ENCODE measurements at regions not wholly inside any gene's neighbourhood (a gene's known extent, or its start where the extent isn't known, plus 50 kb on each side); places are given as distances from the start of the nearest gene placed in this dataset.

DNA sequence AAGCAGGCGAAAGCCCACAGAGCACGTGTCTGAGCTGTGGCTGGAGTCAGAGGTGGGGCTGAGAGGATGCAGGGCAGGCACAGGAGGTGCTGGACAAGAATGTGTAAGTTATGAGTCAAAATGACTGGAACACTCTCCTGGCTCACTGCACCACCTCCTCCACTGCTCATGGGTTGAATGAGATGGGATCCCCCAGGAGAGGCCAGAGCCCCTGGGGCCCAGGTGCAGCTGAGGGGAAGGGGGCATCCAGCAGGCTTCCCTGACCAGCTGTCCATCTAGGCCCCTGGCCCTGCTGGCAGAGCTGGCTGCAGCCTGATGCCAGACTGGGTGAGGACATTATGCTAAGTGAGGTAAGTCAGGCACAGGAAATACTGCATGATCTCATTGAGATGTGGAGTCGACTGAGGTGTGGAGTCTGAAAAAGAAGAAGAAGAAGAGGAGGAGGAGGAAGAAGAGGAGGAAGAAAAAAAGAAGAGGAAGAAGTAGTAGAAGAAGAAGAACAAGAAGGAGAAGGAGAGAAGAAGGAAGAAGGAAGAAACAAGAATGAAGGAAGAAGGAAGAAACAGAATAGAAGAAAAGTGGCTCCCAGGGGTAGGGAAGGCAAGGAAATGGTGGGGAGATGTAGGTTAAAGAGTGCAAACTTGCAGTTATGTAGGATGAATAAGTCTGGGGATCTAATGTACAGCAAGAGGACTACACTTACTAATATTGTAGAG lies 747.4 kb downstream of the UQCRFS1 start:
- no peak overlapping the region for H3K4me3 Mint-ChIP-seq
- no peaks in the 10 kb centered on the region for H3K27me3 Mint-ChIP-seq (ENCODE audit: low read depth)
- H3K9me3 Mint-ChIP-seq: no peaks in the 10 kb centered on the region
- H3K36me3 Mint-ChIP-seq: no peaks in the 10 kb centered on the region
- ChIA-PET POLR2A (no interaction called here), CTCF (no interaction called here)
- ATAC-seq: no peak
- H3K4me1 Mint-ChIP-seq: peaks cover 31% of the 10 kb centered on the region
- H3K27ac Mint-ChIP-seq: no peak overlapping the region
- no peak for DNase-seq (ENCODE audit: low spot score)
- no peak for TF ChIP-seq GABPB1 (CRISPR knock-in tag; IDR thresholded peaks at IDR 0.05)
- TF ChIP-seq, protein P1, sequence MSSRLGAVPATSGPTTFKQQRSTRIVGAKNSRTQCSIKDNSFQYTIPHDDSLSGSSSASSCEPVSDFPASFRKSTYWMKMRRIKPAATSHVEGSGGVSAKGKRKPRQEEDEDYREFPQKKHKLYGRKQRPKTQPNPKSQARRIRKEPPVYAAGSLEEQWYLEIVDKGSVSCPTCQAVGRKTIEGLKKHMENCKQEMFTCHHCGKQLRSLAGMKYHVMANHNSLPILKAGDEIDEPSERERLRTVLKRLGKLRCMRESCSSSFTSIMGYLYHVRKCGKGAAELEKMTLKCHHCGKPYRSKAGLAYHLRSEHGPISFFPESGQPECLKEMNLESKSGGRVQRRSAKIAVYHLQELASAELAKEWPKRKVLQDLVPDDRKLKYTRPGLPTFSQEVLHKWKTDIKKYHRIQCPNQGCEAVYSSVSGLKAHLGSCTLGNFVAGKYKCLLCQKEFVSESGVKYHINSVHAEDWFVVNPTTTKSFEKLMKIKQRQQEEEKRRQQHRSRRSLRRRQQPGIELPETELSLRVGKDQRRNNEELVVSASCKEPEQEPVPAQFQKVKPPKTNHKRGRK (CRISPR knock-in tag; IDR thresholded peaks at IDR 0.05; ENCODE audit: borderline replicate concordance): peak; percentile 82

DNA sequence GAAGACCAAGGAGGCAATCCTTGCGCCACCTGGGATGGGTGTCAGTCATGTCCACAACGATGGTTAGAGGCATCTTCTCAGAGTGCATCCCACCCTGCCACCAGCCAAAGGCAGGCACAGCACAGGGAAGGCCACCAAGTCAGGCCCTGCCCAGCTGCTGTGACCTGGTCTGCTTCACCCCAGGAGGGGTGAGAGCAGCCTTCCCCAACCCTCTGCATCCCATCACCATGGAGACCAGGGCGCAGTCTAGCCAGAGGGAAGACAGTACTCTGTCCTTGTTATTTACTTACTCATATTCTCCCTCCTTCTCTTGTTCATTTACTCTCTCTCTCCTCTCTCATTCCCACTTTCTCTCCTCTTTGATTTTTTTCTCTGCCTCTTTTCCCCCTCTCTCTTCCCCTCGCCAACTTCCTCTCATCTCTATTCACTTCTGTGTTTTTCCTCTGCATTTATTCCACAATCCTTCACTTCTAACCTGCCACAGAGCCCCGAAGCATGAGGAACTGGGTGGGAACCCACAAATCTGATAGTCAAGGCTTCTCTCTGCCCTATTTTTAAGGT lies 749.4 kb downstream of the UQCRFS1 start:
- ChIA-PET CTCF (interaction anchor here (1.2 to 2.5 kb wide), 2 partner anchors 170 to 264 kb away, joined by 3 to 17 read pairs; no protein-coding TSS in a partner anchor), POLR2A (no interaction called here)
- no peaks in the 10 kb centered on the region for H3K27me3 Mint-ChIP-seq (ENCODE audit: low read depth)
- no peak for ATAC-seq
- no peak overlapping the region for H3K4me3 Mint-ChIP-seq
- TF ChIP-seq JAZF1 (CRISPR knock-in tag; IDR thresholded peaks at IDR 0.05) (no peak), ELF4 (CRISPR knock-in tag; IDR thresholded peaks at IDR 0.05; ENCODE audit: low read depth) (no peak), PRRX2 (CRISPR knock-in tag; IDR thresholded peaks at IDR 0.05) (no peak), ZNF138 (CRISPR knock-in tag; conservative IDR thresholded peaks at IDR 0.05) (no peak), GTF2I (CRISPR knock-in tag; conservative IDR thresholded peaks at IDR 0.05) (no peak), ZNF317 (CRISPR knock-in tag; IDR thresholded peaks at IDR 0.05; ENCODE audit: borderline replicate concordance, low read depth) (no peak), IRF2 (CRISPR knock-in tag; IDR thresholded peaks at IDR 0.05; ENCODE audit: borderline replicate concordance, low read depth) (no peak), GRHL2 (CRISPR knock-in tag; IDR thresholded peaks at IDR 0.05; ENCODE audit: insufficient replicate concordance, severe bottlenecking) (no peak), OVOL2 (CRISPR knock-in tag; IDR thresholded peaks at IDR 0.05; ENCODE audit: borderline replicate concordance) (no peak), HMGA2 (CRISPR knock-in tag; IDR thresholded peaks at IDR 0.05) (no peak), GABPB1 (CRISPR knock-in tag; IDR thresholded peaks at IDR 0.05) (no peak)
- TF ChIP-seq, protein P2, sequence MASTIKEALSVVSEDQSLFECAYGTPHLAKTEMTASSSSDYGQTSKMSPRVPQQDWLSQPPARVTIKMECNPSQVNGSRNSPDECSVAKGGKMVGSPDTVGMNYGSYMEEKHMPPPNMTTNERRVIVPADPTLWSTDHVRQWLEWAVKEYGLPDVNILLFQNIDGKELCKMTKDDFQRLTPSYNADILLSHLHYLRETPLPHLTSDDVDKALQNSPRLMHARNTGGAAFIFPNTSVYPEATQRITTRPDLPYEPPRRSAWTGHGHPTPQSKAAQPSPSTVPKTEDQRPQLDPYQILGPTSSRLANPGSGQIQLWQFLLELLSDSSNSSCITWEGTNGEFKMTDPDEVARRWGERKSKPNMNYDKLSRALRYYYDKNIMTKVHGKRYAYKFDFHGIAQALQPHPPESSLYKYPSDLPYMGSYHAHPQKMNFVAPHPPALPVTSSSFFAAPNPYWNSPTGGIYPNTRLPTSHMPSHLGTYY (CRISPR knock-in tag; IDR thresholded peaks at IDR 0.05): no peak
- TF ChIP-seq, protein P3, sequence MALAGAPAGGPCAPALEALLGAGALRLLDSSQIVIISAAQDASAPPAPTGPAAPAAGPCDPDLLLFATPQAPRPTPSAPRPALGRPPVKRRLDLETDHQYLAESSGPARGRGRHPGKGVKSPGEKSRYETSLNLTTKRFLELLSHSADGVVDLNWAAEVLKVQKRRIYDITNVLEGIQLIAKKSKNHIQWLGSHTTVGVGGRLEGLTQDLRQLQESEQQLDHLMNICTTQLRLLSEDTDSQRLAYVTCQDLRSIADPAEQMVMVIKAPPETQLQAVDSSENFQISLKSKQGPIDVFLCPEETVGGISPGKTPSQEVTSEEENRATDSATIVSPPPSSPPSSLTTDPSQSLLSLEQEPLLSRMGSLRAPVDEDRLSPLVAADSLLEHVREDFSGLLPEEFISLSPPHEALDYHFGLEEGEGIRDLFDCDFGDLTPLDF (CRISPR knock-in tag; IDR thresholded peaks at IDR 0.05): no peak
- TF ChIP-seq, protein P4, sequence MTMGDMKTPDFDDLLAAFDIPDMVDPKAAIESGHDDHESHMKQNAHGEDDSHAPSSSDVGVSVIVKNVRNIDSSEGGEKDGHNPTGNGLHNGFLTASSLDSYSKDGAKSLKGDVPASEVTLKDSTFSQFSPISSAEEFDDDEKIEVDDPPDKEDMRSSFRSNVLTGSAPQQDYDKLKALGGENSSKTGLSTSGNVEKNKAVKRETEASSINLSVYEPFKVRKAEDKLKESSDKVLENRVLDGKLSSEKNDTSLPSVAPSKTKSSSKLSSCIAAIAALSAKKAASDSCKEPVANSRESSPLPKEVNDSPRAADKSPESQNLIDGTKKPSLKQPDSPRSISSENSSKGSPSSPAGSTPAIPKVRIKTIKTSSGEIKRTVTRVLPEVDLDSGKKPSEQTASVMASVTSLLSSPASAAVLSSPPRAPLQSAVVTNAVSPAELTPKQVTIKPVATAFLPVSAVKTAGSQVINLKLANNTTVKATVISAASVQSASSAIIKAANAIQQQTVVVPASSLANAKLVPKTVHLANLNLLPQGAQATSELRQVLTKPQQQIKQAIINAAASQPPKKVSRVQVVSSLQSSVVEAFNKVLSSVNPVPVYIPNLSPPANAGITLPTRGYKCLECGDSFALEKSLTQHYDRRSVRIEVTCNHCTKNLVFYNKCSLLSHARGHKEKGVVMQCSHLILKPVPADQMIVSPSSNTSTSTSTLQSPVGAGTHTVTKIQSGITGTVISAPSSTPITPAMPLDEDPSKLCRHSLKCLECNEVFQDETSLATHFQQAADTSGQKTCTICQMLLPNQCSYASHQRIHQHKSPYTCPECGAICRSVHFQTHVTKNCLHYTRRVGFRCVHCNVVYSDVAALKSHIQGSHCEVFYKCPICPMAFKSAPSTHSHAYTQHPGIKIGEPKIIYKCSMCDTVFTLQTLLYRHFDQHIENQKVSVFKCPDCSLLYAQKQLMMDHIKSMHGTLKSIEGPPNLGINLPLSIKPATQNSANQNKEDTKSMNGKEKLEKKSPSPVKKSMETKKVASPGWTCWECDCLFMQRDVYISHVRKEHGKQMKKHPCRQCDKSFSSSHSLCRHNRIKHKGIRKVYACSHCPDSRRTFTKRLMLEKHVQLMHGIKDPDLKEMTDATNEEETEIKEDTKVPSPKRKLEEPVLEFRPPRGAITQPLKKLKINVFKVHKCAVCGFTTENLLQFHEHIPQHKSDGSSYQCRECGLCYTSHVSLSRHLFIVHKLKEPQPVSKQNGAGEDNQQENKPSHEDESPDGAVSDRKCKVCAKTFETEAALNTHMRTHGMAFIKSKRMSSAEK (CRISPR knock-in tag; IDR thresholded peaks at IDR 0.05; ENCODE audit: borderline replicate concordance): no peak
- TF ChIP-seq, protein P5, sequence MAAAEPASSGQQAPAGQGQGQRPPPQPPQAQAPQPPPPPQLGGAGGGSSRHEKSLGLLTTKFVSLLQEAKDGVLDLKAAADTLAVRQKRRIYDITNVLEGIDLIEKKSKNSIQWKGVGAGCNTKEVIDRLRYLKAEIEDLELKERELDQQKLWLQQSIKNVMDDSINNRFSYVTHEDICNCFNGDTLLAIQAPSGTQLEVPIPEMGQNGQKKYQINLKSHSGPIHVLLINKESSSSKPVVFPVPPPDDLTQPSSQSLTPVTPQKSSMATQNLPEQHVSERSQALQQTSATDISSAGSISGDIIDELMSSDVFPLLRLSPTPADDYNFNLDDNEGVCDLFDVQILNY (CRISPR knock-in tag; IDR thresholded peaks at IDR 0.05): no peak
- H3K4me1 Mint-ChIP-seq: peaks cover 23% of the 10 kb centered on the region
- H3K27ac Mint-ChIP-seq: no peak overlapping the region
- no peaks in the 10 kb centered on the region for H3K36me3 Mint-ChIP-seq
- no peaks in the 10 kb centered on the region for H3K9me3 Mint-ChIP-seq
- no peak for DNase-seq (ENCODE audit: low spot score)

Data from WTC11 (cell line).